T-helper 2 cell treated with Interferon-gamma antibody and Interleukin-4, amounts not matched to agents 5 μg/mL and 100 μg/mL, for 36 hours (primary cell): ENCODE measurements at regions not wholly inside any gene's neighbourhood (a gene's known extent, or its start where the extent isn't known, plus 50 kb on each side); places are given as distances from the start of the nearest gene placed in this dataset.
"Not testable (repeated sequence)": the region's sequence is repeated elsewhere in the genome, so short reads cannot be mapped to it uniquely, and the experiment has no call there.

Experiments used
- DNase-seq: peaks from one replicate; pipeline ENCODE4 v3.0.0; 2021; ENCODE audit warnings: low spot score
- H3K27ac Mint-ChIP-seq: one replicate; pipeline ENCODE4 v1.8.0; 2021; ENCODE audit warnings: mild to moderate bottlenecking, mixed read lengths
- H3K27me3 Mint-ChIP-seq: one replicate; pipeline ENCODE4 v1.8.0; 2021; ENCODE audit warnings: low read depth, mixed read lengths
- H3K36me3 Mint-ChIP-seq: one replicate; pipeline ENCODE4 v1.8.0; 2021; ENCODE audit warnings: low read depth, mixed read lengths
- H3K4me1 Mint-ChIP-seq: one replicate; pipeline ENCODE4 v1.8.0; 2021; ENCODE audit warnings: low read depth, mixed read lengths
- H3K4me3 Mint-ChIP-seq: one replicate; pipeline ENCODE4 v1.8.0; 2022; ENCODE audit warnings: mild to moderate bottlenecking, moderate library complexity, mixed read lengths
- H3K9me3 Mint-ChIP-seq: one replicate; pipeline ENCODE4 v1.8.0; 2021; ENCODE audit warnings: mixed read lengths

DNA sequence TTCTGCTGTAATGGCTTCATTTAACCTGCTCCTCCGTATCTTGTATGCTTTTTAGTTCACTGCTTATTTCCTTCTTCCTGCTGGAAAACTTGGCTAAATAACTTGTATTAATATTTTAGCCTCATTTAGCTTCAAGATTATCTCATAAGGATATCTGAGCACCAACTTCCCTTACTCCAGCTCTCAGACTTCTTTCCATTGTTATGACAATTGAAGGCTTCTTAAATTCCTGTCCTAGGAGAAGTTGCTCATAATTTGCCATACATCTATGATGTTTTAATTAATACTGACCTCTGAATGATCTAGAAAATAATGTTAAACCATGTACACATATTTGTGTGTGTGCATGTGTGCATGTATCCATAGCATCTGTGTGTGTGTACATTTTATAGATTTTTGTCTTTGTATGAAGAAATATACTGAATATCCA, 1524.4 kb upstream of the TPTE start:
- Mint-ChIP-seq H3K4me3 (no peak overlapping the region), H3K27me3 (no peaks in the 10 kb centered on the region), H3K36me3 (no peaks in the 10 kb centered on the region), H3K9me3 (peaks cover 64% of the 10 kb centered on the region), H3K27ac (no peak overlapping the region), H3K4me1 (no peaks in the 10 kb centered on the region)
- DNase-seq, result no peak

DNA sequence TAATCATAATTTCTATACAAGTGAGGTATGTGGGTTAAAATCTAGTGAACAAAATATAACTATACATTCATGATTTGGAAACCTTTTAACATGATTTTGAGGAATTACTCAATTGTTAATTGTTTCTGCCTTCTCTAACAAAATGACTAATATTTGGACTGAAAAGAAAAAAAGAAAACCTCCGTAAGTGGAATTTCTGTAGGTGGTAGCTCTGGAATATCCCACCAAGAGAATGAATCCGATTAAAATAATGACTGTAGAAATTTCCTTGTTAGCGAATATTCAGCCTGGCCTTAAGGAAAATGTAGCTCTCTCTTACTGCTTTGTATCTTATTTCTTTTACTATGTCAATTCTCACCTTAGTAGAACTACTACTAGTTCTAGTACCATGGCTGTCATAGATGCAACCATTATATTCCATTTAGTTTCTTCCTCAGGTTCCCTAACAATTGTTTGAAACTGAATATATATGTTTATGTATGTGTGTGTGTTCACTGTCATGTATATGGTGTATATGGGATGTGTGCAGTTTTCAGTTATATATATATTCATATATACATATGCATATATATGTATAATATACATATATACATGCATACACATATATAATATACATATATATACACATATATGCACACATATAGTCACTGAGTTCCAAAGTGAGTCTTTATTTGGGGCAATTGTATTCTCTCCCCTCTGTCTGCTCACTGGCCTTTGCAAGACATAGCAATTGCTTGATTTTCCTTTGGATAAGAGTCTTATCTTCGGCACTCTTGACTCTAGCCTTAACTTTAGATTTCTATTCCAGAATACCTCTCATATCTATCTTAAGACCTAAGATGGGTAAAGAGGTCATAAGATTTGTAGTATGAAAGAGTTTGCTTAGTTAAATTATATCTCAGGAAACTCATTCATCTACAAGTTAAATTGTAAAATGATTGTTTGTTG, 1523.7 kb upstream of the TPTE start:
- H3K27me3 Mint-ChIP-seq, H3K4me1 Mint-ChIP-seq, DNase-seq, H3K27ac Mint-ChIP-seq, H3K36me3 Mint-ChIP-seq, H3K4me3 Mint-ChIP-seq: not testable (repeated sequence)
- H3K9me3 Mint-ChIP-seq, result peaks cover 62% of the 10 kb centered on the region

DNA sequence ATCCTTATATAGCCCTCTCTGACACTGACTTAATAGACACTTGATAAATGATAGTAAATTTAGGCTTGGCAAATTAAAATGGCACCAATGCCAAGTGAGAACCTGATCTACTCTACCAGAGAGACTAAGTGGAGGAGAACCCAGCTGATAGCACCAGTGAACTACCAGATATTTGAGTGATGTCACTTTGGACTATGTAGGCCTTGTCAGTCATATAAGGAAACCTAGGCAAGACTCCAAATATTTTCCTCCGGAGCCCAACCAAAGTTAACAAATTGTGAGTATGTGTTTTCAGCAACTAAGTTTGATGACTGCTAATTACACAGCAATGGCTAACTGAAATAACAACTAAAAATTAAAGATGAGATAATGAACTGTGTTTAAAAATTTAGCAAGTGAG, 1522.9 kb upstream of the TPTE start:
- not testable (repeated sequence) for H3K36me3 Mint-ChIP-seq, DNase-seq, H3K4me1 Mint-ChIP-seq, H3K4me3 Mint-ChIP-seq, H3K27me3 Mint-ChIP-seq, H3K27ac Mint-ChIP-seq
- peaks cover 60% of the 10 kb centered on the region for H3K9me3 Mint-ChIP-seq

DNA sequence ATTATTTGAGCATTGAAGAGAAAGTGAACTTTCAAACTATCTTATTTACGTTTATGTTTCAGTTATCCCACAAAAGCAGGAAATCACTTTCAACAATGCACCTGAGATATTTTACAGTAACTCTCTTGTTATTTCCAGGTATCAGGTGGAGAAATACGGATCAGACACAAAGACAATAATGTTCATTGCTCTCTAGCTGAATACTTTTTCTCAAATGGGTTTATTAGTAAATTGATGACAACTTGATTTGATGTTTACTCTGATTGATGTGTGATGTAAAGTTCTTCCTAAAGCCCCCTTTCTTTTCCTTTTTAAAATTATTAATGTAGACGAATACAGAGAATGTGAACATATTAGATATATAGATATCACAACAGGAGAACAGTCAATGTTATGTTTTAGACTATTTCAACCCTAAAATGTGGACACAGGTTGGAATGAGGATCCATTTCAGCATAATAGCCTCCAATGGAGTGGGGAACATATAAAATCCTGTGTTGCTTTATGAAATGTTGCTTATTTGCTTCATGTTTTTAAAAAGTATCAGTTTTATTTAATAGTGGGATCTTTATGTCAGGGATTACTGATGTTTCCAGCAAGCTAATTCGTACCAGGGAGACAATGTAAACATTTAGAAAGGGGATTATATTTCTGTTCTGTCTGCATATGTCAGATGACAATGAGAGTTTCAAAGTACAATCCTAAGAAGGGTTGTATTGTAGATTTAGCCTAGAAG, 1522.3 kb upstream of the TPTE start:
- no peaks in the 10 kb centered on the region for H3K27me3 Mint-ChIP-seq
- DNase-seq, result no peak
- no peaks in the 10 kb centered on the region for H3K36me3 Mint-ChIP-seq
- H3K4me1 Mint-ChIP-seq, result no peaks in the 10 kb centered on the region
- peaks cover 60% of the 10 kb centered on the region for H3K9me3 Mint-ChIP-seq
- H3K27ac Mint-ChIP-seq, result no peak overlapping the region
- no peak overlapping the region for H3K4me3 Mint-ChIP-seq

DNA sequence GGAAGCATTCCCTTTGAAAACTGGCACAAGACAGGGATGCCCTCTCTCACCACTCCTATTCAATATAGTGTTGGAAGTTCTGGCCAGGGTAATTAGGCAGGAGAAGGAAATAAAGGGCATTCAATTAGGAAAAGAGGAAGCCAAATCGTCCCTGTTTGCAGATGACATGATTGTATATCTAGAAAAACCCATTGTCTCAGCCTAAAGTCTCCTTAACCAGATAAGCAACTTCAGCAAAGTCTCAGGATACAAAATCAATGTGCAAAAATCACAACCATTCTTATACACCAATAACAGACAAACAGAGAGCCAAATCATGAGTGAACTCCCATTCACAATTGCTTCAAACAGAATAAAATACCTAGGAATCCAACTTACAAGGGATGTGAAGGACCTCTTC, 1521.3 kb upstream of the TPTE start:
- peaks cover 56% of the 10 kb centered on the region for H3K9me3 Mint-ChIP-seq
- H3K4me3 Mint-ChIP-seq, H3K27ac Mint-ChIP-seq: not testable (repeated sequence)

DNA sequence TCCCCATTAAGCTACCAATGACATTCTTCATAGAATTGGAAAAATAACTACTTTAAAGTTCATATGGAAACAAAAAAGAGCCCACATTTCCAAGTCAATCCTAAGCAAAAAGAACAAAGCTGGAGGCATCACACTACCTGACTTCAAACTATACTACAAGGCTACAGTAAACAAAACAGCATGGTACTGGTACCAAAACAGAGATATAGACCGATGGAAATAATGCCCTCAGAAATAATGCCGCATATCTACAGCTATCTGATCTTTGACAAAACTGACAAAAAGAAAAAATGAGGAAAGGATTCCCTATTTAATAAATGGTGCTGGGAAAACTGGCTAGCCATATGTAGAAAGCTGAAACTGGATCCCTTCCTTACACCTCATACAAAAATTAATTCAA, 1520.7 kb upstream of the TPTE start:
- not testable (repeated sequence) for H3K4me1 Mint-ChIP-seq, H3K27me3 Mint-ChIP-seq
- H3K9me3 Mint-ChIP-seq, result peaks cover 53% of the 10 kb centered on the region

More for the DNA sequence above, 1521.3 kb upstream of the TPTE start:
- not testable (repeated sequence) for H3K36me3 Mint-ChIP-seq, H3K27me3 Mint-ChIP-seq, DNase-seq, H3K4me1 Mint-ChIP-seq

DNA sequence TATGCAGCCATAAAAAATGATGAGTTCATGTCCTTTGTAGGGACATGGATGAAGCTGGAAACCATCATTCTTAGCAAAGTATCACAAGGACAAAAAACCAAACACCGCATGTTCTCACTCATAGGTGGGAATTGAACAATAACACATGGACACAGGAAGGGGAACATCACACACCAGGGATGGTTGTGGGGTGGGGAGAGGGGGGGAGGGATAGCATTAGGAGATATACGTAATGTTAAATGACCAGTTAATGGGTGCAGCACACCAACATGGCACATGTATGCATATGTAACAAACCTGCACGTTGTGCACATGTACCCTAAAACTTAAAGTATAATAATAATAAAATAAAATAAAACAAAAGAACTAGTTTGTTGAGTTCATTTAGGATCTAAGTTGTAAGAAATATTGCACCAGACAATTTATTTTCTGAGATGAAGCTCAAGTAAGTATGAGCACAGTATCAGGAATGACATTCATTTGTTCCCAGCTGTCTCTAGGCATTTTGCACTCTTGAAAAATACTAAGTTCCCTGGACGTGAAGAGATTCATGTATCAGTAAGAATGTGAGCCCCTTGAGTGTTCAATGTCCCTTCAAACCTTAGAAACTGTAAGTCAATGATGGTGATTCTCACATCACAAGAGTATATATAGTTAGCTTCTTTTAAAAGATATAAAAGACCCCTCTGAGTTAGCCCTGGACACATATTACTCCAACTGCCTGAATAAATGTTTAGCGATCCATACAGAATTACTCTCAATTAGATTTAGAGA, 1519.3 kb upstream of the TPTE start:
- not testable (repeated sequence) for H3K27ac Mint-ChIP-seq, H3K27me3 Mint-ChIP-seq

More for the DNA sequence above, 1520.7 kb upstream of the TPTE start:
- not testable (repeated sequence) for H3K27ac Mint-ChIP-seq, DNase-seq, H3K36me3 Mint-ChIP-seq, H3K4me3 Mint-ChIP-seq

DNA sequence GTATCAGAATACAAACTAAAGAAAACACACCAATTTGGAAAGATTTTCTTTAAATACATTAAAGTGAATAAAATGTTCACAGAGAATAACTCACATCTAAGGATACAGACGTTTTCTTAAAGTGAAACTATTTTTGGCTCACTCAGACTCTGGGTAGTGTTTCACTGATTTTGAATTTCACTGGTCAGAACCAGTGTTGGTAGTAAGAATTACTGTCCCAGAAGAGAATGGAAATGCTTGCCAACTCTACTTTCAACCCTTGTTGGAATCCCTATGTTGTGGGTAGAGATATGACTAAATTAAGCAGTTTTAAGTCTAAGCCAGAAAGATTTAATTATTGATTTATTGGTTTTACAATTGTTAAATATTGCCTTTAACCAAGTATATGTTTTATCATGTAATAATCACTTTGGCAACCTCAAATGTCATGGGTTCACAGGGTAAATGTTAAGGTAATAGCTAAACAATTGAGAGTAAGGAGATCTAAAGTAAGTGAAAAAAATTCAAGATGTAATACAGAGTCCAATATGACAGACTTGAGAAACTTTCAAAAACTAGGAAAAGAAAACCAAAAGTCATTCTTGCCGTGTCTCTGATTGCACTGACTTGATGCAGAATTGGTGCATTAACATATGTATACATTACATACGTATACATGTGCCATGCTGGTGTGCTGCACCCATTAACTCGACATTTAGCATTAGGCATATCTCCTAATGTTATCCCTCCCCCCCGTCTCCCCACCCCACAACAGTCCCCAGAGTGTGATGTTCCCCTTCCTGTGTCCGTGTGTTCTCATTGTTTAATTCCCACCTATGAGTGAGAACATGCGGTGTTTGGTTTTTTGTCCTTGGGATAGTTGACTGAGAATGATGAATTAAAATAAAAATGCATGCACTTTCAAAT, 1517.2 kb upstream of the TPTE start:
- H3K27me3 Mint-ChIP-seq, H3K4me3 Mint-ChIP-seq, DNase-seq, H3K4me1 Mint-ChIP-seq, H3K27ac Mint-ChIP-seq, H3K36me3 Mint-ChIP-seq: not testable (repeated sequence)
- peaks cover 59% of the 10 kb centered on the region for H3K9me3 Mint-ChIP-seq

More for the DNA sequence above, 1519.3 kb upstream of the TPTE start:
- not testable (repeated sequence) for DNase-seq, H3K4me1 Mint-ChIP-seq, H3K4me3 Mint-ChIP-seq, H3K36me3 Mint-ChIP-seq
- peaks cover 56% of the 10 kb centered on the region for H3K9me3 Mint-ChIP-seq

DNA sequence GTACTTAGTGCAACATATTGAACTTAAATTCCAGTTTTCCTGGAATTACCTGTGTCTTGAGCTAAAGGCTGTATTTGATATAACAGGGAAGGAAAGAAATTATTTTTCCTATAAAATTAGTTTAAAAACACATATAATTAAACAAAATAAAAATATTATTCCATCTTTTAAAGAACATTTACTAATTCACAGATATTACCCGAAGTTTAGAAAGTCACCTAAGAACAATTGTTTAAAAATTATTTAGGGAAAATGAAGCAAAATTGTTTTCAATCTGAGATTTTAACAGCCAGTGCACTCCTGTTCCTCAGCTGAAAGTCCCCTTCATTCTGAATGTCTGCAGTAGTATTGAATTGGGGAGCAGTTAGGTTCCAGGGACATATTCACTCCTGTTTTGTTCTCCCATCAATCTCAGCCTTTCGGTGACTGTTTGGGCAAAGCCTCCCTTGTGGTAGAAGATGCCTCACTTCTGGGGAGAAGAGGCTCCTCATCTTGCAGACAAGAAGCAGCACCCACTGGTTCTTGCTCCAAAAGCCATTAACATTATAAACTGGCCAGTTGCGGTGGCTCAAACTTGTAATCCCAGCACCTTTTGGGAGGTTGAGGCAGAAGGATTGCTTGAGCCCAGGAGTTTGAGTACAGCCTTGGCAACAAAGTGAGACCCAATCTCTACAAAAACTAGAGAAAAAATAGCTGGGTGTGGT, 1516.4 kb upstream of the TPTE start:
- not testable (repeated sequence) for H3K27ac Mint-ChIP-seq

DNA sequence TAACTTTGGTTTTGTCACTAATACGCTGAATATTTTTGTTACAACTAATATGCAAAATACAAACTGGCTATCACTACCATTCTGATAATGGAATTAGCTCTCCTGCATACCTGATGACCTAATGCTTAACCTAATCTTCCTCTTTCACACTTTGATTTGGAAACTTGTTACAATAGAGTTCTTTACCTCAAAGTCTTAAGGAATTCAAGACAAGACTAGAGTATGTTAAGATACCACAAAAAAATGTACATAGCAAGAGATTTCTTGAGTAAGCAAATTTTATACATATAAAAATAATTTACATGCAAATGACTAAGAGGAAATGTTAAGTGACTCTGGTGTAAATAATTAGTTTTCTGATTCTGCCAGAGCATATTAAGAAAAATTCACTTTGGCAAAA, 1515.7 kb upstream of the TPTE start:
- H3K9me3 Mint-ChIP-seq, result peaks cover 51% of the 10 kb centered on the region
- H3K27ac Mint-ChIP-seq, DNase-seq, H3K27me3 Mint-ChIP-seq, H3K4me3 Mint-ChIP-seq, H3K4me1 Mint-ChIP-seq, H3K36me3 Mint-ChIP-seq: not testable (repeated sequence)

More for the DNA sequence above, 1516.4 kb upstream of the TPTE start:
- not testable (repeated sequence) for DNase-seq, H3K4me3 Mint-ChIP-seq, H3K36me3 Mint-ChIP-seq, H3K4me1 Mint-ChIP-seq, H3K27me3 Mint-ChIP-seq
- H3K9me3 Mint-ChIP-seq, result peaks cover 58% of the 10 kb centered on the region

DNA sequence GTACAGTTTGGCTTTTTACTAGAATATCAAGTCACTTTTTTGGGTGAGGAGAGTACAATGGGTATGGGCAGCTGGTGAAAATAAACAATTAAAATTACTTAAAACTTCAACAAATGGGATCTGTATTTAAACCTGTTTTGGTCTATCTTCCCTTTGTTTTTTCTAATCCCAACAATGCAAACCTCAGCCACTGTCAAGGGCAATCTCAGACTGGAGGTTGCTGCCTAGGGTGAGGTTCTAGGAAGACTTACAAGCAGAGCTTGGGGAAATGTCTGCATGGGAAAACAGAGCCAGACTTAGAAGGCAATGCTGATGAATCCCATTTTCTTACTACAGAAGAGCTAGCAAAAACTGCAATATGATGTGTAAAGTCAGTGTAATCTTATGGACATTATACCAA, 1515.3 kb upstream of the TPTE start:
- not testable (repeated sequence) for DNase-seq, H3K27ac Mint-ChIP-seq, H3K36me3 Mint-ChIP-seq, H3K4me1 Mint-ChIP-seq, H3K27me3 Mint-ChIP-seq, H3K4me3 Mint-ChIP-seq
- H3K9me3 Mint-ChIP-seq, result peaks cover 54% of the 10 kb centered on the region

DNA sequence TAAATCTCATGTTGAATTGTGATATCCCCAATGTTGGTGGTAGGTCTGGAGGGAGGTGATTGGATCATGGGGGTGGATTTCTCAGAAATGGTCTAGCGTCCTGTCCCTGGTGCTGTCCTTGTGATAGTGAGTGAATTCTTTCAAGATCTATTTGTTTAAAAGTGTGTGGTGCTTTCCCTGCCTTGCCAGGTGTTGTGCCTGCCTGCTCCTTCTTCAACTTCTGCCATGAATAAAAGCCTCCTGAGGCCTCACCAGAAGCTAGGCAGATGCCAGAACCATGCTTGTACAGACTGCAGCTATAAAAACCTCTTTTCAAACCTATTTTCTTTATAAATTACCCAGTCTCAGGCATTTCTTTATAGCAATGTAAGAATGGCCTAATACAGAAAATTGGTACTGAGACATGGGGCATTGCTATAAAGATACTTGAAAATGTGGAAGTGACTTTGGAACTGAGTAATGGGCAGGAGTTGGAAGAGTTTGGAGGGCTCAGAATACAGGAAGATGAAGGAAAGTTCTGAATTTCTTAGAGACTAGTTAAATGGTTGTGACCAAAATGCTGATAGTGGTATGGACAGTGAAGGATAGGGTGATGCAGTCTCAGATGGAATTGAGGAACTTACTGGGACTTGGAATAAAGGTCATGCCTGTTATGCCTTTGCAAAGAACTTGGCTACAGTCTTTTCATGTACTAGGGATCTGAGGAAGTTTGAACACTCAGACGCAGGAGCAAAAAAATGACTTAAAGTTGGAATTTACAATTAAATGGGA, 1514.6 kb upstream of the TPTE start:
- H3K27ac Mint-ChIP-seq, H3K4me1 Mint-ChIP-seq, H3K4me3 Mint-ChIP-seq, DNase-seq, H3K27me3 Mint-ChIP-seq, H3K36me3 Mint-ChIP-seq: not testable (repeated sequence)
- H3K9me3 Mint-ChIP-seq, result peaks cover 54% of the 10 kb centered on the region
